ENCODE measurements at regions not wholly inside any gene's neighbourhood (a gene's known extent, or its start where the extent isn't known, plus 50 kb on each side); places are given as distances from the start of the nearest gene placed in this dataset.
"Not testable (repeated sequence)": the region's sequence is repeated elsewhere in the genome, so short reads cannot be mapped to it uniquely, and the experiment has no call there.

GRCh38 chr3:73120710-73121109, 59.3 kb downstream of the EBLN2 start:
- DNase-seq (ENCODE audit: low read depth) = no peak

GRCh38 chr3:73121669-73122331, 60.3 kb downstream of the EBLN2 start:
- no peak for DNase-seq (ENCODE audit: low read depth)

DNA sequence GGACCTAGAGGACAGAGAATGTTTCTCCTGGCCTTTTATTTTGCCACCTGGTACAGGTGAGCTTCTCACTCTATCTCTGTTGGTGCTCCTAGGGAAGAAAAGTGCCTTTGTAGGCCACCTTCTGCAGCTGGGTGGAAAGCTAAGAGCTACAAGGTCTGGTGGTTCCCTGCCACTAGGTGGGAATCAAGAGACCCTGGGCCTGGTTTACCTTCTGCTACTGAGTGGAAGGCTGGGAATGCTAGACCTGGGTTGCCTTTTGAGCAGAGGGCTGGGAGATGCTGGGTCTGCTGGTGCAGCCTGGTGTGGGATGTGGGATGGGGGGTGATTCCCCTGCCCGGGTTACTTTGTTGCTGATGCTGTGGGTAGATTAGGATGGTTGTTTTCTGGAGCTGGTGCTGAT, 72.6 kb downstream of the EBLN2 start:
- no peak for DNase-seq (ENCODE audit: low read depth)

DNA sequence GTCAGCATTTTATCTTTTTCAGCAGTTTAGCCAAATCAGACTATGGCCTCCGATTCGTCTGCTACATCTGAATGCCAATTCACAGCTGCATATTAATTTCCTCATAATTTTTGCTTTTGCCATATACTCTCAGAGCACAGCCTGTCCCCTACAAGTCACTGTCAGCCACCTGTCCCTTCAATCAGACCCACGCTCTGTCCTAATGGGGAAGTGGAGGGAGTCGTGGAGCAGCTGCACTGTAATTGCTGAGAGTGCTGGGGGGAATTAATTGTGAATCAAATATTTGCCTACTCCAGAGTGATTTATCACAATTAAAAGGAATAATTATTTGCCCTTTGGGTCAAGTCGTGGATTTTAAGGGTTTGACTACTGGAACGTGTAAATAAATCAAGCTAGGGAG, 75.5 kb downstream of the EBLN2 start:
- no peak for DNase-seq (ENCODE audit: low read depth)

DNA sequence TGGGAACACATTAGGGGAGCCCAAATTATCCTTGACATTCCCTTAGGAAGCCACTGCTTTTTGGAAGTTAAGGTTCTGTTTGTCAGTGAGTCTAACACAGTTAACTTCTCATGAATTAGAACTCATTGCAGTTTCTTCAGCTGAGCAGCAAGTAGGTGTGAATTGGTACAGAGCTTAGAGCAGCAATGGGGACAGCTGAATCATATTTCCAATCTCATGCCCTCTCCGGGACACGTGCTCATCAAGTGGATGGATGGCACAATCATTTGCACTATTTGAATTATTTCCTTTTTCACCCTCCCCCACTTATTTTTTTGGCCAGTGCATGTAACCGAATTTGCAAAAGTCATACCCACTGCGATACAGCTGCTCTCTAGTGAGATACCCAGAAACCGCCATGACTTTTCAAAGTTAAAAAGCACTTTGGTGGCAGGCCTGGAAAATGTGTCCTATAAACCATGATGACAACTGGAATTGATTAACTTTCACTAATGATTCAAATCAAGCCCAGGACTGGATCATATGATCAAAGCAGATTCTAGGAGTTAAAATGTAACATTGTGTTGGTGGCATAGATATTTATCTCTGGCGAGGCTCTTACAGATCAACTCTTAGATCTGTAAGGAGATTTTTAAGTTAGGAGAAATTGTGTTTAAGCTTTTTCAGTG, 76.4 kb downstream of the EBLN2 start:
- DNase-seq (ENCODE audit: low read depth) = no peak

DNA sequence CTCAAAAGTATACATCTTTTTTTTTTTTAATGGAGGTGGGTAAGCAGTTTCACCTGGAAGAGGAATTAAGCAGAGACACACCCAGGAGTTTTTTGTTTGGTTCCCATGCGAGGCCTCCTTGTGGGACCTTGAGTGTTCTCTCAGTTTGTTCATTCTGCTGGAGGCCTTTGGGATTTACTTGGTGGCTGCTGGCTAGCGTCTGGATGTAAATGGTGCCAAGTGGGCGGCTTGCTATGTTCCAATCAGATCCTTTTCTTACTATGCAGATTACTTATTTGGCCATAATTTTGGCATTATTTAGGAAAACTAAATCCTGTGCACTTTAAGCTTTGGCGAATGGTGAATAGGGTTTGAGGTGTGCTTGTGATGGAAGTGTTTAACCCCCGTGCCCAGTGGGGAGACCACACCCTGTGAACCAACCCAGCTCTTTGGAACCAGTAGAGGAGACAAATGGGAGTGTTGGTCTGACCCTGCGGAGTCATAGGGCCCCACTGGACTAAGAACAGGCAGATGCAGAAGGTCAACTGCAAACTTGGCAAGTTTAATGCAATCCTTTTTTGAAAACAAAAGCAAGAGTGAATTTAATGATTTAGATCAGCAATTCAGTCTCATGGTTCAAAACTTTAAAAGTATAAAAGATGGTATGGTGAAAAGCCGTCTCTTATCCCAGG, 79.4 kb downstream of the EBLN2 start:
- DNase-seq (ENCODE audit: low read depth) = no peak

GRCh38 chr3:73141525-73141924, 80.1 kb downstream of the EBLN2 start:
- no peak for DNase-seq (ENCODE audit: low read depth)

GRCh38 chr3:73143401-73143800, 81.9 kb downstream of the EBLN2 start:
- DNase-seq (ENCODE audit: low read depth) = no peak

- peak; percentile 66 for DNase-seq (ENCODE audit: low read depth)
Measured at GRCh38 chr3:73143821-73144237, 82.4 kb downstream of the EBLN2 start.

DNA sequence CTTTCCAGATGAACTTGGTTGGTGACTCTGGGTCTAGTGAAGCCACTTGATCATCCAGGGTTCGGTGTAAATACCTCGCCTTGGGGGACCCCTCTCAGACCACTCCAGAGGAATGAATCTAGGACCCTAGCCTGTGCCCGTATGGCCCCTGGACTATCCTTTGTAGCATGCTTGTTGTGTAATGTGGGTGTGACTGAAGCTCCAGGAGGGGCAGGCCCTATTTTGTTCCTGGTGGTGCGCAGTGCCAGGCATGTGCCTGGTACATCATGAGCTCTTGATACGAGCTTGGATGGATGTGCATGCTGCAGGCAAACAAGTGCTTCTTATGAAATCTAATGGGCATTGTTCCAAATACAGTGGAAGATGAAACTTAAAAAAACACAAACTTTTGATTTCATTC, 82.8 kb downstream of the EBLN2 start:
- DNase-seq (ENCODE audit: low read depth) = no peak

GRCh38 chr3:73144828-73145227, 83.4 kb downstream of the EBLN2 start:
- DNase-seq (ENCODE audit: low read depth) = no peak

- not testable (repeated sequence) for DNase-seq (ENCODE audit: low read depth)
Measured at GRCh38 chr3:73147479-73147878, 86.0 kb downstream of the EBLN2 start.

- no peak for DNase-seq (ENCODE audit: low read depth)
Measured at GRCh38 chr3:73148206-73148605, 86.7 kb downstream of the EBLN2 start.

DNA sequence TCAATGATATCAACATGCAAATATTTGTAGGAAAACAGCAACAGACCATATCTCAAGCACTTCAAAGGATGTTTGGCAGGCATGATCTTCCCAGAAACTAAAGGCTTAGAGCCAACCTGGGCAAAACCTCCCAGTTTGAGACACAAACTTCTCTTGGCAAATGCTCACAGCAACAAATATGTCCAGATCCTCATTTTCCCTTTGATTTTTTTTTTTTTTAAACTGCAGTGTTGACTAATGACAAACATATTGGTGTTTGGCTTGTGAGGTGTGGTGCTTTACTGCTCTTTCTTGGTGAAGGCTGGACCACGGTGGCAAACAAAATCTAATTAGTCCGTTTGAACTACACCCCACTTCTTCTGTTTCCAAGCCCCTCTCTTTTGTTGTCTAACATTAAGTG, 87.2 kb downstream of the EBLN2 start:
- no peak for DNase-seq (ENCODE audit: low read depth)

DNA sequence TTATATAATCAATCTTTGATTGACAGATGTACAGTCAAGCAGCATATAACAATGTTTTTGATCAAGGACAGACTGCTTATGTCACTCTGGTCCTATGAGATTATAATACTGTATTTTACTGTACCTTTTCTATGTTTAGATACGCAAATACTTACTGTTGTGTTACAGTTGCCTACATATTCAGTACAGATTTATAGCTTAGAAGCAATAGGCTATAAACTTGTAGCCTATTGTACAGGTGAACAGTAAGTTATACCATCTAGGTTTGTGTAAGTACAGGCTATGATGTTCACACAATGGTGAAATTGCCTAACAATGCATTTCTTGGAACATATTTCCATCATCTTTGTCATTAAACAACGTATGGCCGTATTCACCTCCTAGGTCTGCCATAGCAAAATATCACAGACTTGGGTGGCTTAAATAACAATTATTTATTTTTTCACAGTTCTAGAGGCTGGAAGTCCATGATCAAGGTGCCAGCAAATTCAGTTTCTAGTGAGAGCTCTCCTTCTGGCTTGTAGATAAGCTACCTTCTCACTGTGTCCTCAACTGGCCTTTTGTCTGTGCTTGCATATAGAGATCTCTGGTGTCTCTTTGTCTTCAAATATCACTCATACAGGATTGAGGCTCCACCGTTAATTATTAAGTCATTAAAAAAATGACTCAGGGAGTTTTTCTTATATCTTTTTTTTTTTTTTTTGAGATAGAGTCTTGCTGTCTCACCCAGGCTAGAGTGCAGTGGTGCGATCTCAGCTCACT, 89.1 kb downstream of the EBLN2 start:
- DNase-seq (ENCODE audit: low read depth) = no peak

GRCh38 chr3:73152571-73152970, 91.1 kb downstream of the EBLN2 start:
- not testable (repeated sequence) for DNase-seq (ENCODE audit: low read depth)

DNA sequence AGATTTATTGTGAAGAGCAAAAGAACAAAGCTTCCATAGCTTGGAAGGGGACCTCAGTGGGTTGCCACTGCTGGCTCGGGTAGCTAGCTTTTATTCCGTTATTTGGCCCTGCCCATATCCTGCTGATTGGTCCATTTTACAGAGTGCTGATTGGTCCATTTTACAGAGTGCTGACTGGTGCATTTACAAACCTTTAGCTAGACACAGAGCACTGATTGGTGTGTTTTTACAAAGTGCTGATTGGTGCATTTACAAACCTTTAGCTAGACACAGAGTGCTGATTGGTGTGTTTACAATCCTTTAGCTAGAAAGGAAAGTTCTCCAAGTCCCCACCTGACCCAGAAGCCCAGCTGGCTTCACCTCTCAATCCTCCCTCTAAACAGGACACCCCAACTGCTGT, 91.6 kb downstream of the EBLN2 start:
- not testable (repeated sequence) for DNase-seq (ENCODE audit: low read depth)

GRCh38 chr3:73154261-73154660, 92.8 kb downstream of the EBLN2 start:
- DNase-seq (ENCODE audit: low read depth) = not testable (repeated sequence)

GRCh38 chr3:73155441-73155840, 94.0 kb downstream of the EBLN2 start:
- not testable (repeated sequence) for DNase-seq (ENCODE audit: low read depth)

GRCh38 chr3:73164622-73165021, 103.2 kb downstream of the EBLN2 start:
- no peak for DNase-seq (ENCODE audit: low read depth)

DNA sequence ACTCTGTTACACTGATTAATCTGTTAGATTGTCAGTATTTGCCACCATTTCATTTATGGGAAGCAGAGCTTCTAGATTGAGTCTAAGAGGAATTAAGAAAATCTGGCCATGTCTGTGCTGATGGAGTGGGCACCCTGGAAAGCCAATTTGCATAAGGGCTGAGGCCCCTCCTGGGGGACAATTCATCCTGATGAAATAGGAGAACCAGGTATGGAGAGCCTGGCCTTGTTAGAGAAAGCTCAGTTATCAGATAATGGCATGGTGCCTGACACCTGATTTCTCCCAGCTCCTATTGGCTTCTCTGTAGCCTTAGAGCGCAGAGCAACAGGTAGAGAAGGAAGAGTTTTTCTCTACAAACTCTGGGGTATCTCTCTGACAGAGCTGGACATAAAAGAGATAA, 114.2 kb downstream of the EBLN2 start:
- DNase-seq (ENCODE audit: low read depth) = no peak

- no peak for DNase-seq (ENCODE audit: low read depth)
Measured at GRCh38 chr3:73176941-73177340, 115.5 kb downstream of the EBLN2 start.

Data from Daoy (cell line).